Right ventricle myocardium inferior (tissue), 1 donor: ENCODE measurements at regions not wholly inside any gene's neighbourhood (a gene's known extent, or its start where the extent isn't known, plus 50 kb on each side); places are given as distances from the start of the nearest gene placed in this dataset.

ENCODE experiments used
- ATAC-seq: fragments of 200-7000 bp; cut with Tn5 transposase; one replicate; pipeline ENCODE4 v1.9.1; 2020; ENCODE audit warnings: mild to moderate bottlenecking, moderate library complexity
- DNase-seq: peaks from one replicate; pipeline ENCODE4 v3.0.0; 2021; ENCODE audit errors: missing footprints
- intact Hi-C: fragments of 100-400 bp; cut with DNase I; formaldehyde crosslinking; loops from one replicate; pipeline ENCODE4 v1.11.0; 2022
- donor health status: DM: no; HTN: yes; CAD: no; lungs with severe emphysema.

- ATAC-seq: no peak
- intact Hi-C loops: no loop called here
- DNase-seq: no peak
Measured at GRCh38 chr10:76679030-76679429, 958.6 kb downstream of the KCNMA1 start.

DNA sequence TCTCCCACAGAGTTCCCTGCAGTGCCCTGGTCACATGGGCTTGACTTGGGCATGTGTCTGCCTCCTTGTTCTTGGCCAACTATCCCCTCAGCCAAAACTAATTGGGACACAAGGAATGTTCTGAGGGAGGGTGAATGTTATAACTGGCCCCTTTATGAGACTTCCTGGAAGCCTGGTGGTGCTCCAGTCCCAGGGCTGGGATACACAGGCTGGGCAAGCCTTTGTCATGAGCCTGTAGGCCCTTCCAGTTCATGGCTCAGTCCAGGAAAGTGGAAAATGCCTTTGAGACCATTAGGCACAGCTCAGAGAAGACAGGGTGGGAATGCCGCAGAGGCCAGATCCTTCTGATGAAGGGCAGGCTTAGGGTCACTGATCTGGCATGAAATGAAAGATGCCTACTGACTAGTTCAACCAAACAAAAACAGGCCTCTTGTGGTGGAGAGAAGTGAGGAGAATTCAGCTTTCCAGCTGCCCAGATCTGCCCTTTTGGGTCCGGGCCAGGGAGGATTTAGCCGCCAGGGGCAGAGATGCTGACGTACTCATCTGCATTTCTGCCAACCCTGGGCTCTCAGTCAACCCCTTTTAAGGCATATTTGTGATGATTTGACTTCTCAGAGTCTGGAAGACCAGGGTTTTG is 961.5 kb downstream of the KCNMA1 start:
- DNase-seq: peak; percentile 81
- intact Hi-C loops: no loop called here
- peak; percentile 96 for ATAC-seq

GRCh38 chr10:76675561-76675950 is 962.1 kb downstream of the KCNMA1 start:
- ATAC-seq (peak; percentile 61), DNase-seq (no peak)
- intact Hi-C loops: no loop called here

DNA sequence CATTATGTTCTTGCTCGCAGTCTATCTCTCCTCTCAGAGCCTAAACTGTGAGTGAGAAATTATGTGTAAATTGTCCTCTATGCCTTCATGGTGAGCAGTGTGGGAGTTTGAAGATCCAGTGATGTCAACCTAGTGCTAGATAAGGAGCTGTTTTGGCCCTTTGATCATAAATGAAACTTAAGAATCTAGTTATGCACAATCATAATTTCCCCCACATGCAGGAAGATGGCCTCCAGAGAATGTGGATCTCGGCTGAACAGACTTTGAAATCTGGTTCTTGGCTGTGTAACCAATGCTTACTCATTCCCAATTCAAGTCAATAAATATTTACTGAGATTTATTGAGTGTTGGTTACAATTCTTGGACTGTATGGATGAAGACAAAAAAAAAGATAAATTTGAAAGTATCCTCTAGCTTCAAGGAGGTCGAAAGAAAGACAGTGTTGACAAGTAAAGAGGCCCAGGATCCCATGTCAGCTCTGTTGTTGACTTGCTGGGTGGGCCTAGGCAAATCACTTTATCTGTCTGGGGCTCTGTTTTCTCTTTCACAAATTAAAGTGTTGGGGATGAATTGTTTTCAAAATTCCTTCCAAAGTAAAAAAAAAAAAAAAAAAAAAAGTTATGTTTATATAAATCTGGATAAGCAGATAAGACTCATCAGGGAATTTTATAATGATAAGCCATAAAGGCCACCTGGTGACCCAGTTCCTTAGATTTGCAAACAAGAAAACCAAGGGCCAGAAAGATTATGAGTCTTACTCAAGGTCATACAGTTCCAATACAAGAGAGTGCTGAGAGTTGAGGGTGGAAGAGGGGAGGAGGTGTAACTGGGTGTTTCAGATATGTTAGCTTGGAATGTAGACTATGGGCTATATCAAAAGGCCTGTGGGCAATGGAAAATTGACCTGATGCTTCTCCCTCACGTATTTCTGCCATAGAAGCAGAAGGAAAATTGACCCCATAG is 969.9 kb downstream of the KCNMA1 start:
- intact Hi-C loops: no loop called here
- ATAC-seq (peak; percentile 10), DNase-seq (no peak)

DNA sequence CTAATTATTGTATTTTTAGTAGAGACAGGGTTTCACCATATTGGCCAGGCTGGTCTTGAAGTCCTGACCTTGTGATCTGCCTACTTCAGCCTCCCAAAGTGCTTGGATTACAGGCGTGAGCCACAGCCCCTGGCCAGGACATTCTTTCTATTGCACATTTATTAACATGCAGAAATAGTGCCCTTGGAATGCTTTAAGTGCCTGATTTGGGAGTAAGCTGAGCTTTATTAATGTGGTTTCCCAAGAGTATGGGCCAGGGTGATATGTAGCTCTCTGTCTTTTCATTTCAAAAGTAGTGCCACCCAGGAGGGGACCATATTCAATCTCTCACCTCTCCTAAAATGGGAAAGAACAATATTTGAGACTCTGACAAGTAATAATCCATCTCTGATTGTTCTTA is 970.7 kb downstream of the KCNMA1 start:
- intact Hi-C loops: no loop called here
- DNase-seq: no peak
- ATAC-seq: no peak

DNA sequence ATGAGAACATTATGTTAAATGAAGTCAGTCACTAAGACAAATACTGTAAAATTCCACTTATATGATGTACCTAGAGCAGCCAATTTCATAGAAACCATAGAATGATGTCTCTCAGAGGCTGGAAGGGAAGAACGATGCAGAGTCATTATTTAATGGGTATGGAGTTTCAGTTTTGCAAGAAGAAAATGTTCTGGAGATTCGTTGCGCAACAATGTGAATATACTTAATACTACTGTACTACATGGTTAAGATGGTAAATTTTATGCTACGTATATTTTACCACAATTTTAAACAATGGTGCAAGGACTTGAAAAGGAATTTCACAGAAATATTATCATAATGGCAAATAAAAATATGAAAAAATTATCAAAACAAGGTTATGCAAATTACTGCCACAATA is 972.6 kb downstream of the KCNMA1 start:
- DNase-seq: no peak
- ATAC-seq: no peak

DNA sequence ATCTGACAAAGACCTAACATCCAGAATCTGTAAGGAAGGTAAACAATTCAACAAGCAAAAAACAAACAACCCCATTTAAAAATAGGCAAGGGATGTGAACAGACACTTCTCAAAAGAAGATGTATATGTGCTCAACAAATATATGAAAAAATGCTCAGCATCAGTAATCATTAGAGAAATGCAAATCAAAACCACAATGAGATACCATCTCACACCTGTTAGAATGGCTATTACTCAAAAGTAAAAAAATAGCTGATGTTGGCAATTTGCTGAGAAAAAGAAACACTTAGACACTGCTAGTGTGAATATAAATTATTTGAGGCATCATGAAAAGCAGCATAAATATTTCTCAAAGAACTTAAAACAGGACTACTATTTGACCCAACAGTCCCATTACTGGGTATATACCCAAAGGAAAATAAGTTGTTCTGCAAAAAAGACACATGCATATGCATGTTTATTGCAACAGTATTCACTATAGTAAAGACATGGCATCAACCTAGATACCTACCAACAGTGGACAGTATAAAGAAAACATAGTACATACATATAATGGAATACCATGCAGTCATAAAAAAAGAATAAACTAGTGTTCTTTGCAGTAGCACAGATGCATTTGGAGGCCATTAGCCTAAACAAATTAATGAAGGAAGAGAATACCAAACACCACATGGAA is 980.1 kb downstream of the KCNMA1 start:
- no peak for DNase-seq
- intact Hi-C loops: no loop called here

More for the DNA sequence above, 972.6 kb downstream of the KCNMA1 start:
- intact Hi-C loops: no loop called here

DNA sequence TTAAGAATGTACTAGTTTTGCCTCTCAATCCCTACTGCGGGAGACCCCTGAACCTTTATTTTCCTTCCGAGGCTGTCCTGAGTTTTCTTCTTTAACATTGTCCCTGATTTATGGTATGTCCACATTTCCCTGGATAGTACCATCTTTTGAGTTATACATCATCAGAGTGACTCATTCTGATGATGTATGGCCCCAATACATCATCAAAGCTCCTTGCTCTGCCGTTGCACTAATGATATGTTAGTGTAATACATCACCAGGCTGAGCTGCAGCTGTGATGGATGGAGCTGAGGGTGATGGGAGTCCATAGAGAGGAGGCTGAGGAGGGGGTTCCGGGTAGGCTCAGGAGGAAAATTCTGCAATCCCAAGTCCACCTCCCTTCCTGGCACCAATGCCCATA is 986.5 kb downstream of the KCNMA1 start:
- intact Hi-C loops: no loop called here
- no peak for ATAC-seq

More for the DNA sequence above, 980.1 kb downstream of the KCNMA1 start:
- no peak for ATAC-seq

GRCh38 chr10:76649723-76650127 is 987.9 kb downstream of the KCNMA1 start:
- intact Hi-C loops: no loop called here
- ATAC-seq: no peak

More for the DNA sequence above, 986.5 kb downstream of the KCNMA1 start:
- DNase-seq: no peak

GRCh38 chr10:76649254-76649653 is 988.4 kb downstream of the KCNMA1 start:
- ATAC-seq (no peak), DNase-seq (no peak)
- intact Hi-C loops: no loop called here

More at GRCh38 chr10:76649723-76650127, 987.9 kb downstream of the KCNMA1 start:
- no peak for DNase-seq

GRCh38 chr10:76647301-76647700 is 990.3 kb downstream of the KCNMA1 start:
- DNase-seq (no peak), ATAC-seq (no peak)
- intact Hi-C loops: no loop called here

DNA sequence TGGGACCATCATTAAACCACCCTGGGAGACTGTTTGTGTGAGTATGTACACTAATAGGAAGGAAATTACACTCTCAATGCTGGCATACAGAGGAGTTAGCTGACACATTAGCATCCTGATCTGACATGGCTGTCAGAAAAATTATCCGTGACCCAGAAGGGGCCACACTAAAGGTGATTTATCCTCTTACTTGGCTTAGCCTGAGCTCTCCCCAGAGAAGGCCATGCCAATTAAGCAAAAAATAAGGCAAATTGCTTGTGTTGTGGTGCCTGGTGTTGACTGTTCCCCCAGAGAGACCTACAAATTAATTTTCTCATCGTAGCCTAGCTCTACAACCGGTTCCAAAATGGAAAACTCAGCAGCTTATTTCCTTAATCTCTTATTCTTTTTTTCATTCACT is 992.3 kb downstream of the KCNMA1 start:
- ATAC-seq (no peak), DNase-seq (no peak)
- intact Hi-C loops: no loop called here

DNA sequence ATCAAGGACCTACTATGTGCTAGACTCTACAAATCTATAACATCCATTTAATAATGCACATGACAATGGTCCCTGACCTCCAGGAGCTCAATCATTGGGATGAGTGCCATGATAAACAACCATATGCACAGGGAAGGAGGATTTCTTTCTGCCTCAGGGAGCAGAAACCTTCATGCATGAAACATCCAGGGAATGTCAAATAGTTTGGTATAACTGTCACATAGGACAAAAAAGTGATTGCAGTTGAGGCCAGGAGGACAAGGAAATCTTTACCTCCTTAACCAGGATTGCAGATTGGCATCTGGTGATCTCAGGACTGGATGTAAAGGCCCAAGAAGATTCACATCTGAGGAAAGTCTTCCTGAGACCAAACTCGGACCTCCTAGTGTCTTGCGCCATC is 993.1 kb downstream of the KCNMA1 start:
- no peak for DNase-seq
- intact Hi-C loops: no loop called here

DNA sequence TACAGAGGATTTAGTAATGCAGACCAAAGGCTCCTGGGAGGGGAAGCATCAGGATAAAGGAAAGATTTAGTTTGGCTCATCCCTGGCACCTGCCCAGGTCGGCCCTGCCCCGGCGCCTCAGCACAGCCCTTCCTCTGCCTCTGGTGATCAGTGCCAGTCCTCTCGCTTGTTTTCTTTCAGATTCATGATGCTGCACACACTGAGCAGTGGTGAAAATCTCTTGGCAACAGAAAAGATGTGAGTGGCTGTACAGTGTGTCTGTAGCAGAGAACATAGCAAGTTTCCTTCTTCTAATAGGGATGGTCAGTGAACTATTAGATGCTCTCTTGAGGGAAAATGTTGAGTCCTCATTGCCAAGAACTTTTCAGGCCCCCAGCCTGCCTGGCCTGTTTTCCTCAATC is 994.1 kb downstream of the KCNMA1 start:
- intact Hi-C loops: no loop called here
- no peak for DNase-seq
- peak; percentile 76 for ATAC-seq

More for the DNA sequence above, 993.1 kb downstream of the KCNMA1 start:
- no peak for ATAC-seq

GRCh38 chr10:76642358-76642757 is 995.2 kb downstream of the KCNMA1 start:
- intact Hi-C loops: no loop called here
- ATAC-seq (no peak), DNase-seq (no peak)

GRCh38 chr10:76641215-76641614 is 996.4 kb downstream of the KCNMA1 start:
- intact Hi-C loops: no loop called here
- no peak for ATAC-seq
- no peak for DNase-seq

DNA sequence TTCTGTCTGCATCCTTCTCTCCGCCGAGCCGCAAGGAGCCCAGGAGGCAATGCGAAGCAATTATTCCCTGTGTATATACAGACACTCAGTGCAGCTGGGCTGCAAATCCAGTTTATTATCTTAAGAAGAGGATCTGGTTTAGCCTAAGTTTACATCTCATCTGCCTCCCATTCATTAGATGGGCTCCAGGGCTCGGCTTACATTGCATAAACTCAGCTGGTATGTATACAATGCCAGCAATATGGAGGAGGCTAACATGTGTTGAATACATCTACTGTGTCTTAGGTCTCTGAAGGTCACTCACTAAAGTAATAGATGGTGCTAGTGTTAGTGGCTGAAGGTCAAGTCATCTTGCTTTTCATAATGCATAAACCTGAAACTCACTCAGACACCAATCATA is 996.8 kb downstream of the KCNMA1 start:
- no peak for ATAC-seq
- no peak for DNase-seq

GRCh38 chr10:76632767-76633051 is 1004.9 kb downstream of the KCNMA1 start:
- ATAC-seq: peak; percentile 15
- no peak for DNase-seq
- intact Hi-C loops: loop anchor here (10.0 kb wide), 1 partner anchor 198 kb away; no protein-coding TSS in a partner anchor

More for the DNA sequence above, 996.8 kb downstream of the KCNMA1 start:
- intact Hi-C loops: no loop called here

GRCh38 chr10:76631884-76632766 is 1005.5 kb downstream of the KCNMA1 start:
- DNase-seq: no peak
- intact Hi-C loops: loop anchor here (10.0 kb wide), 1 partner anchor 197 kb away; no protein-coding TSS in a partner anchor
- ATAC-seq: peak; percentile 62
